CD14-positive monocyte (primary cell): ENCODE measurements at regions not wholly inside any gene's neighbourhood (a gene's known extent, or its start where the extent isn't known, plus 50 kb on each side); places are given as distances from the start of the nearest gene placed in this dataset.

ENCODE experiments used
- DNase-seq, 3 donors: peaks; one replicate each; pipeline ENCODE4 v3.0.0-alpha.2; 2011 to 2022
- H2AFZ ChIP-seq: 2 replicates; pipeline ENCODE4 v1.6.0; 2012; ENCODE audit warnings: mild to moderate bottlenecking, low read depth, low read length, inconsistent platforms; ENCODE audit not compliant: insufficient read depth, poor library complexity, severe bottlenecking
- H3K27ac ChIP-seq, 2 donors: 1 replicate in 1 of 2; 2 replicates in 1 of 2; pipeline ENCODE4 v1.5.1; 2012 to 2013; ENCODE audit warnings: low read length in 2 of 2, control low read depth in 1 of 2, inconsistent platforms in 1 of 2, low read depth in 1 of 2, mild to moderate bottlenecking in 1 of 2
- H3K27me3 ChIP-seq, 2 donors: one replicate each; pipeline versions ENCODE4 v1.6.0 to v1.6.1; 2011 to 2013; ENCODE audit warnings: low read length in 2 of 2; ENCODE audit not compliant: control insufficient read depth in 2 of 2, insufficient read depth in 2 of 2
- H3K36me3 ChIP-seq, 2 donors: replicated peaks in 1 of 2; 1 replicate in 1 of 2; 2 replicates in 1 of 2; pipeline versions ENCODE4 v1.5.1 to v1.6.1; 2012 to 2013; ENCODE audit warnings: low read length in 2 of 2, control low read depth in 1 of 2, inconsistent platforms in 1 of 2, mild to moderate bottlenecking in 1 of 2; ENCODE audit not compliant: insufficient read depth in 2 of 2, control insufficient read depth in 1 of 2
- H3K4me1 ChIP-seq, 2 donors: 1 replicate in 1 of 2; 2 replicates in 1 of 2; pipeline versions ENCODE4 v1.5.1 to v1.6.1; 2012 to 2013; ENCODE audit warnings: low read length in 2 of 2, control low read depth in 1 of 2, inconsistent platforms in 1 of 2, mild to moderate bottlenecking in 1 of 2, moderate library complexity in 1 of 2; ENCODE audit not compliant: insufficient read depth in 2 of 2, control insufficient read depth in 1 of 2
- H3K4me2 ChIP-seq: replicated peaks from 2 replicates; pipeline ENCODE3; 2012; ENCODE audit warnings: low read length, moderate library complexity, mild to moderate bottlenecking; ENCODE audit not compliant: poor library complexity, severe bottlenecking; ENCODE audit errors: extremely low read depth
- H3K4me3 ChIP-seq, 3 experiments: fragments of 200-600 bp in 1 of 3; sonication (generic) in 1 of 3; replicated peaks in 1 of 3; 1 replicate in 2 of 3; 2 replicates in 1 of 3; pipeline ENCODE4 v1.5.1; 2011 to 2013; ENCODE audit warnings: low read length in 3 of 3, mild to moderate bottlenecking in 3 of 3, control low read depth in 2 of 3, low read depth in 2 of 3, inconsistent platforms in 1 of 3, moderate library complexity in 1 of 3
- H3K79me2 ChIP-seq: 2 replicates; pipeline ENCODE4 v1.6.0; 2012; ENCODE audit warnings: mild to moderate bottlenecking, control low read depth, inconsistent platforms, low read length, moderate library complexity; ENCODE audit not compliant: insufficient read depth
- H3K9ac ChIP-seq: 2 replicates; pipeline ENCODE4 v1.6.0; 2017; ENCODE audit warnings: low read length, mild to moderate bottlenecking; ENCODE audit not compliant: insufficient read depth, poor library complexity, severe bottlenecking
- H3K9me3 ChIP-seq, 2 donors: replicated peaks in 1 of 2; 1 replicate in 1 of 2; 2 replicates in 1 of 2; pipeline versions ENCODE4 v1.5.1 to v1.6.1; 2012 to 2013; ENCODE audit warnings: low read length in 2 of 2, control low read depth in 1 of 2; ENCODE audit not compliant: control insufficient read depth in 1 of 2, insufficient read depth in 1 of 2
- H4K20me1 ChIP-seq: 2 replicates; pipeline ENCODE4 v1.6.0; 2012; ENCODE audit warnings: mild to moderate bottlenecking, low read length, control low read depth, moderate library complexity; ENCODE audit not compliant: insufficient read depth
- H3K27ac Mint-ChIP-seq, 7 donors: one replicate each; pipeline ENCODE4 v1.8.0; 2020; ENCODE audit warnings: mild to moderate bottlenecking in 7 of 7, mixed read lengths in 7 of 7, moderate library complexity in 6 of 7, inconsistent platforms in 2 of 7
- H3K27me3 Mint-ChIP-seq, 3 donors: one replicate each; pipeline ENCODE4 v1.8.0; 2021 to 2022; ENCODE audit warnings: low read depth in 3 of 3, mild to moderate bottlenecking in 3 of 3, mixed read lengths in 3 of 3, moderate library complexity in 3 of 3, inconsistent platforms in 1 of 3
- H3K36me3 Mint-ChIP-seq, 2 donors: one replicate each; pipeline ENCODE4 v1.8.0; 2020; ENCODE audit warnings: mixed read lengths in 2 of 2, inconsistent platforms in 1 of 2, mild to moderate bottlenecking in 1 of 2
- H3K4me1 Mint-ChIP-seq: one replicate; pipeline ENCODE4 v1.8.0; 2020; ENCODE audit warnings: mild to moderate bottlenecking, mixed read lengths
- H3K4me3 Mint-ChIP-seq, 2 donors: one replicate each; pipeline ENCODE4 v1.8.0; 2020; ENCODE audit warnings: mild to moderate bottlenecking in 2 of 2, mixed read lengths in 2 of 2, moderate library complexity in 1 of 2
- H3K9me3 Mint-ChIP-seq, 7 donors: one replicate each; pipeline ENCODE4 v1.8.0; 2020 to 2022; ENCODE audit warnings: mixed read lengths in 7 of 7, mild to moderate bottlenecking in 6 of 7, moderate library complexity in 6 of 7, inconsistent platforms in 2 of 7
- CTCF ChIP-seq: fragments of 200-600 bp; IDR thresholded peaks from one replicate; pipeline ENCODE4 v1.8.0; 2022; ENCODE audit warnings: antibody characterized with exemption, mild to moderate bottlenecking
- WGBS: methylation state at CpG from one replicate; pipeline ENCODE4 v1.1.5; 2013; ENCODE audit warnings: missing lambda C conversion rate; ENCODE audit not compliant: insufficient coverage; 5-methylcytosine and 5-hydroxymethylcytosine counted together
- intact Hi-C, 2 donors: fragments of 100-400 bp; cut with micrococcal nuclease; formaldehyde crosslinking; loops; one replicate each; pipeline versions ENCODE4 v1.15.0 to v1.15.1; 2023

- Histone ChIP-seq H3K27ac (no peak overlapping the region), H2AFZ (no peak overlapping the region), H3K36me3 (no peaks in the 10 kb centered on the region), H4K20me1 (no peaks in the 10 kb centered on the region), H3K9ac (no peak overlapping the region), H3K79me2 (no peaks in the 10 kb centered on the region), H3K27me3 (no peaks in the 10 kb centered on the region), H3K4me1 (no peaks in the 10 kb centered on the region), H3K9me3 (peaks cover 21 to 25% of the 10 kb centered on the region in 2 donors), H3K4me3 (no peak overlapping the region), H3K4me2 (no peak overlapping the region)
- intact Hi-C loops, result no loop called here
- Mint-ChIP-seq H3K27ac (no peak overlapping the region), H3K36me3 (no peaks in the 10 kb centered on the region), H3K9me3 (peaks cover 4 to 15% (median 8%) of the 10 kb centered on the region in 7 donors), H3K4me3 (no peak overlapping the region), H3K27me3 (peaks cover 0 to 1% (median 0%) of the 10 kb centered on the region in 3 donors), H3K4me1 (no peaks in the 10 kb centered on the region)
- no peak for DNase-seq
- 33% methylated on average over 1 of the region's 3 CpGs for WGBS
- no peak for TF ChIP-seq CTCF
Measured at GRCh38 chr16:64648282-64648681, 473.6 kb downstream of the CDH11 start.

- Histone ChIP-seq H3K4me2 (no peak overlapping the region), H3K27ac (no peak overlapping the region), H3K36me3 (no peaks in the 10 kb centered on the region), H2AFZ (no peak overlapping the region), H3K4me1 (no peaks in the 10 kb centered on the region), H3K9ac (no peak overlapping the region), H3K9me3 (no peaks in the 10 kb centered on the region), H4K20me1 (no peaks in the 10 kb centered on the region), H3K27me3 (no peaks in the 10 kb centered on the region), H3K79me2 (no peaks in the 10 kb centered on the region), H3K4me3 (no peak overlapping the region)
- Mint-ChIP-seq H3K36me3 (no peaks in the 10 kb centered on the region), H3K4me3 (no peak overlapping the region), H3K27ac (no peak overlapping the region), H3K4me1 (no peaks in the 10 kb centered on the region), H3K27me3 (no peaks in the 10 kb centered on the region), H3K9me3 (peaks cover 0 to 1% (median 0%) of the 10 kb centered on the region in 7 donors)
- WGBS, result no CpG with 5 or more reads among the region's 3 CpGs
- TF ChIP-seq CTCF, result no peak
- intact Hi-C loops, result no loop called here
- DNase-seq, result no peak
Measured at GRCh38 chr16:64641343-64641742, 480.5 kb downstream of the CDH11 start.
